B cell (primary cell): ENCODE measurements at regions not wholly inside any gene's neighbourhood (a gene's known extent, or its start where the extent isn't known, plus 50 kb on each side); places are given as distances from the start of the nearest gene placed in this dataset.

ENCODE experiments used
- ATAC-seq: fragments of 200-7000 bp; cut with Tn5 transposase; one replicate; pipeline ENCODE4 v1.10.0; 2021; ENCODE audit warnings: low read depth, mild to moderate bottlenecking, moderate number of reproducible peaks, moderate library complexity
- CTCF ChIA-PET: fragments of 350-600 bp; sonication (Branson Sonifier 250); formaldehyde crosslinking; loops from one replicate; lab custom pipeline; 2021; ENCODE audit warnings: antibody characterized with exemption, inconsistent platforms; lab: Charles Lee
- POLR2A ChIA-PET: fragments of 350-600 bp; sonication (Branson Sonifier 250); formaldehyde crosslinking; loops from one replicate; lab custom pipeline; 2021; ENCODE audit warnings: antibody characterized with exemption; lab: Charles Lee
- DNase-seq: peaks from one replicate; pipeline ENCODE4 v3.0.0; 2013
- H2AFZ ChIP-seq: 2 replicates; pipeline ENCODE4 v1.6.1; 2012; ENCODE audit warnings: mild to moderate bottlenecking, low read depth, low read length; ENCODE audit not compliant: insufficient read depth, poor library complexity, severe bottlenecking
- H3K27ac ChIP-seq, 2 donors: 1 replicate in 1 of 2; 2 replicates in 1 of 2; pipeline ENCODE4 v1.5.1; 2012 to 2013; ENCODE audit warnings: low read length in 2 of 2, mild to moderate bottlenecking in 2 of 2, moderate library complexity in 1 of 2
- H3K27me3 ChIP-seq, 4 experiments: fragments of 200-600 bp in 1 of 4; sonication (generic) in 1 of 4; replicated peaks in 1 of 4; 1 replicate in 2 of 4; 2 replicates in 2 of 4; pipeline versions ENCODE4 v1.6.1 to v1.7.0; 2013 to 2016; ENCODE audit warnings: low read length in 3 of 4, mild to moderate bottlenecking in 2 of 4, mixed read lengths in 1 of 4, moderate library complexity in 1 of 4; ENCODE audit not compliant: insufficient read depth in 4 of 4, control insufficient read depth in 3 of 4; ENCODE audit errors: control extremely low read depth in 1 of 4
- H3K36me3 ChIP-seq, 2 experiments: replicated peaks in 1 of 2; 1 replicate in 1 of 2; 2 replicates in 1 of 2; pipeline versions ENCODE4 v1.6.1 to v1.7.1; 2013; ENCODE audit warnings: low read length in 1 of 2; ENCODE audit not compliant: insufficient read depth in 2 of 2, control insufficient read depth in 1 of 2; ENCODE audit errors: control extremely low read depth in 1 of 2, extremely low read depth in 1 of 2
- H3K4me1 ChIP-seq, 2 donors: fragments of 200-600 bp in 1 of 2; sonication (generic) in 1 of 2; 1 replicate in 1 of 2; 2 replicates in 1 of 2; pipeline versions ENCODE4 v1.5.1 to v1.6.1; 2013 to 2017; ENCODE audit warnings: low read length in 2 of 2; ENCODE audit not compliant: control insufficient read depth in 2 of 2, insufficient read depth in 2 of 2
- H3K4me2 ChIP-seq: replicated peaks from 2 replicates; pipeline ENCODE3; 2012; ENCODE audit warnings: mild to moderate bottlenecking, low read depth, low read length; ENCODE audit not compliant: poor library complexity, severe bottlenecking
- H3K4me3 ChIP-seq, 5 experiments: fragments of 200-600 bp in 1 of 5; sonication (generic) in 1 of 5; 1 replicate in 3 of 5; 2 replicates in 2 of 5; pipeline versions ENCODE4 v1.5.1 to v1.7.0; 2011 to 2016; ENCODE audit warnings: low read length in 4 of 5, mild to moderate bottlenecking in 4 of 5, low read depth in 2 of 5, control low read depth in 1 of 5, moderate library complexity in 1 of 5; ENCODE audit not compliant: insufficient read depth in 1 of 5; ENCODE audit errors: control extremely low read depth in 1 of 5, extremely low read depth in 1 of 5
- H3K79me2 ChIP-seq: fragments of 200-600 bp; sonication (generic); one replicate; pipeline ENCODE4 v1.6.0; 2016; ENCODE audit warnings: low read length; ENCODE audit not compliant: control insufficient read depth, insufficient read depth
- H3K9ac ChIP-seq: fragments of 200-600 bp; sonication (generic); 2 replicates; pipeline ENCODE4 v1.6.1; 2017; ENCODE audit warnings: mild to moderate bottlenecking, low read length, moderate library complexity
- H3K9me3 ChIP-seq, 3 donors: one replicate each; pipeline versions ENCODE4 v1.6.1 to v1.7.1; 2013; ENCODE audit warnings: low read length in 2 of 3; ENCODE audit not compliant: control insufficient read depth in 2 of 3, insufficient read depth in 1 of 3; ENCODE audit errors: control extremely low read depth in 1 of 3
- H4K20me1 ChIP-seq: 2 replicates; pipeline ENCODE4 v1.6.0; 2012; ENCODE audit warnings: mild to moderate bottlenecking, low read length; ENCODE audit not compliant: insufficient read depth, control insufficient read depth, poor library complexity, severe bottlenecking
- H3K27ac Mint-ChIP-seq: one replicate; pipeline ENCODE4 v1.8.0; 2021; ENCODE audit warnings: mixed read lengths
- H3K27me3 Mint-ChIP-seq: one replicate; pipeline ENCODE4 v1.8.0; 2021; ENCODE audit warnings: mixed read lengths
- H3K4me1 Mint-ChIP-seq: one replicate; pipeline ENCODE4 v1.8.0; 2021; ENCODE audit warnings: mixed read lengths
- H3K4me3 Mint-ChIP-seq: one replicate; pipeline ENCODE4 v1.8.0; 2021; ENCODE audit warnings: mixed read lengths
- H3K9me3 Mint-ChIP-seq: one replicate; pipeline ENCODE4 v1.8.0; 2022; ENCODE audit warnings: mixed read lengths; ENCODE audit not compliant: insufficient read depth
- CTCF ChIP-seq: fragments of 200-600 bp; IDR thresholded peaks from one replicate; pipeline ENCODE4 v1.8.0; 2022; ENCODE audit warnings: antibody characterized with exemption, mild to moderate bottlenecking
- EZH2 ChIP-seq: IDR thresholded peaks from 2 replicates; pipeline ENCODE4 v1.6.1; 2012; ENCODE audit warnings: borderline replicate concordance, low read depth, mild to moderate bottlenecking, moderate library complexity, low read length; ENCODE audit not compliant: insufficient read depth, poor library complexity, severe bottlenecking
- WGBS: methylation state at CpG from one replicate; pipeline ENCODE4 v1.1.5; 2013; ENCODE audit warnings: missing lambda C conversion rate; ENCODE audit not compliant: insufficient coverage; 5-methylcytosine and 5-hydroxymethylcytosine counted together
- intact Hi-C: fragments of 100-400 bp; cut with micrococcal nuclease; formaldehyde crosslinking; loops from one replicate; pipeline ENCODE4 v1.10.0; 2022

GRCh38 chr2:71926876-71927756, 220.5 kb downstream of the CYP26B1 start:
- CTCF ChIA-PET, result no interaction called here

More at GRCh38 chr2:71926876-71927756, 220.5 kb downstream of the CYP26B1 start:
- H3K27me3 ChIP-seq, result no peaks in the 10 kb centered on the region
- no peak overlapping the region for H3K27ac ChIP-seq
- peaks cover 0 to 2% (median 0%) of the 10 kb centered on the region in 3 donors for H3K9me3 ChIP-seq
- Mint-ChIP-seq H3K9me3 (no peaks in the 10 kb centered on the region), H3K4me3 (no peak overlapping the region), H3K4me1 (no peaks in the 10 kb centered on the region), H3K27me3 (no peaks in the 10 kb centered on the region), H3K27ac (no peak overlapping the region)
- no peaks in the 10 kb centered on the region for H3K36me3 ChIP-seq
- H3K4me3 ChIP-seq, result no peak overlapping the region
- no peak overlapping the region for H3K4me2 ChIP-seq
- H3K9ac ChIP-seq, result no peak overlapping the region
- H4K20me1 ChIP-seq, result no peaks in the 10 kb centered on the region
- intact Hi-C loops, result loop anchor here (10.0 kb wide), 1 partner anchor 1248 kb away; no protein-coding TSS in a partner anchor
- TF ChIP-seq EZH2, result no peak
- no peak for TF ChIP-seq CTCF
- ATAC-seq (no peak), DNase-seq (no peak)
- no peaks in the 10 kb centered on the region for H3K4me1 ChIP-seq
- H3K79me2 ChIP-seq, result no peaks in the 10 kb centered on the region
- POLR2A ChIA-PET, result no interaction called here
- no peak overlapping the region for H2AFZ ChIP-seq
- 87% methylated on average over 14 of the region's 16 CpGs for WGBS
